Small intestine (tissue), 7 donors: ENCODE measurements at regions not wholly inside any gene's neighbourhood (a gene's known extent, or its start where the extent isn't known, plus 50 kb on each side); places are given as distances from the start of the nearest gene placed in this dataset.
"Not testable (repeated sequence)": the region's sequence is repeated elsewhere in the genome, so short reads cannot be mapped to it uniquely, and the experiment has no call there.

Experiments used
- DNase-seq, 2 donors: peaks; one replicate each; pipeline versions ENCODE4 v3.0.0 to v3.0.0-alpha.2; 2013
- FAIRE-seq: peaks from 2 replicates; lab custom pipeline; 2012; peaks lifted over from hg19 to GRCh38; lab: Jason Lieb, UNC
- H3K27ac ChIP-seq, 3 donors: one replicate each; pipeline ENCODE4 v1.5.1; 2013; ENCODE audit warnings: low read length in 2 of 3, mild to moderate bottlenecking in 2 of 3, control low read depth in 1 of 3, inconsistent platforms in 1 of 3, low read depth in 1 of 3, moderate library complexity in 1 of 3
- H3K27me3 ChIP-seq, 3 donors: one replicate each; pipeline ENCODE4 v1.6.1; 2013; ENCODE audit warnings: low read length in 3 of 3, inconsistent platforms in 1 of 3; ENCODE audit not compliant: control insufficient read depth in 3 of 3, insufficient read depth in 3 of 3
- H3K36me3 ChIP-seq, 3 donors: one replicate each; pipeline ENCODE4 v1.6.1; 2013; ENCODE audit warnings: low read length in 3 of 3, inconsistent platforms in 1 of 3, low read depth in 1 of 3, mild to moderate bottlenecking in 1 of 3, moderate library complexity in 1 of 3; ENCODE audit not compliant: control insufficient read depth in 3 of 3, insufficient read depth in 2 of 3
- H3K4me1 ChIP-seq, 3 donors: one replicate each; pipeline ENCODE4 v1.6.1; 2013; ENCODE audit warnings: low read length in 2 of 3, inconsistent platforms in 1 of 3, low read depth in 1 of 3, mild to moderate bottlenecking in 1 of 3, moderate library complexity in 1 of 3; ENCODE audit not compliant: control insufficient read depth in 3 of 3, insufficient read depth in 2 of 3
- H3K4me3 ChIP-seq, 3 donors: one replicate each; pipeline ENCODE4 v1.5.1; 2013; ENCODE audit warnings: low read length in 3 of 3, control low read depth in 1 of 3, inconsistent platforms in 1 of 3, low read depth in 1 of 3, mild to moderate bottlenecking in 1 of 3, moderate library complexity in 1 of 3
- H3K9me3 ChIP-seq, 2 donors: one replicate each; pipeline ENCODE4 v1.6.1; 2013; ENCODE audit warnings: low read depth in 1 of 2, low read length in 1 of 2; ENCODE audit not compliant: control insufficient read depth in 2 of 2, insufficient read depth in 1 of 2
- WGBS, 3 donors: extraction: QIAGEN DNeasy Blood & Tissue Kit; methylation state at CpG; one replicate each; pipeline ENCODE4 v1.1.7; 2013; 5-methylcytosine and 5-hydroxymethylcytosine counted together
- donor health status: healthy with polysubstance abuse.
- donor health status: control.
- donor health status: control.
- donor health status: Bipolar disorder and iron deficiency.
- donor health status: healthy.

DNA sequence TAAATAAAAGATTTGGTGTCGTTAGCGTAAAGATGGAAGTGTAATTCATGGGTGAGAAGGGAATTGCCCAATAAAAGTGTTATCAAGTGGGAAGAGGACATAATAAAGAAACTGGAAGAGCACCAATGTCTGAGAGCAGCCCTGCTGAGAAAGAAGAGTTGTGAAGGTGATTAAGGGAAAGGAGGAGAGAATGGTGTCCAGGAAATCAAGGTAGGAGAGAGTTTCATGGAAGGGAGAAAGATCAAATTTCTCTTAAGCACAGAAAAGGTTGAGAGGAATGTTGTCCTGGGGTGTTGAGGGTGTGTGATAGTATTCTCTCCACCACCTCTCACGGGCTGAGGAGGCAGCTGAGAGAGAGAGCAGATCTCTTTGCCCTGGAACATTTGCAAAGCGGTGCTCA lies 339.7 kb downstream of the SATB1 start:
- no peaks in the 10 kb centered on the region for H3K36me3 ChIP-seq
- peaks cover 0 to 2% (median 0%) of the 10 kb centered on the region in 3 donors for H3K27me3 ChIP-seq
- no peaks in the 10 kb centered on the region for H3K4me1 ChIP-seq
- FAIRE-seq (no peak), DNase-seq (no peak)
- 37 to 65% (median 56%) methylated on average over 4 of the region's 4 CpGs for WGBS, 3 donors
- H3K9me3 ChIP-seq = no peaks in the 10 kb centered on the region
- H3K4me3 ChIP-seq = no peak overlapping the region
- no peak overlapping the region for H3K27ac ChIP-seq

DNA sequence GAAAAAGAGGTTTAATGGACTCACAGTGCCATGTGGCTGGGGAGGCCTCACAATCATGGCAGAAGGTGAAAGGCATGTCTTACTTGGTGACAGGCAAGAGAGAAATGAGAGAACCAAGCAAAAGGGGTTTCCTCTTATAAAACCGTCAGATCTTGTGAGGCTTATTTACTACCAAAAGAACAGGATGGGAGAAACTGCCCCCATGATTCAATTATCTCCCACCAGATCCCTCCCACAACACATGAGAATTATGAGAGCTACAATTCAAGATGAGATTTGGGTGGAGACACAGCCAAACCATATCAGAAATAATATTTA lies 340.8 kb upstream of the TBC1D5 start:
- H3K9me3 ChIP-seq, H3K36me3 ChIP-seq, FAIRE-seq, H3K4me1 ChIP-seq, H3K4me3 ChIP-seq, H3K27me3 ChIP-seq, H3K27ac ChIP-seq, DNase-seq: not testable (repeated sequence)
- WGBS, 3 donors = 64 to 87% (median 83%) methylated on average over 1 of the region's 1 CpG

DNA sequence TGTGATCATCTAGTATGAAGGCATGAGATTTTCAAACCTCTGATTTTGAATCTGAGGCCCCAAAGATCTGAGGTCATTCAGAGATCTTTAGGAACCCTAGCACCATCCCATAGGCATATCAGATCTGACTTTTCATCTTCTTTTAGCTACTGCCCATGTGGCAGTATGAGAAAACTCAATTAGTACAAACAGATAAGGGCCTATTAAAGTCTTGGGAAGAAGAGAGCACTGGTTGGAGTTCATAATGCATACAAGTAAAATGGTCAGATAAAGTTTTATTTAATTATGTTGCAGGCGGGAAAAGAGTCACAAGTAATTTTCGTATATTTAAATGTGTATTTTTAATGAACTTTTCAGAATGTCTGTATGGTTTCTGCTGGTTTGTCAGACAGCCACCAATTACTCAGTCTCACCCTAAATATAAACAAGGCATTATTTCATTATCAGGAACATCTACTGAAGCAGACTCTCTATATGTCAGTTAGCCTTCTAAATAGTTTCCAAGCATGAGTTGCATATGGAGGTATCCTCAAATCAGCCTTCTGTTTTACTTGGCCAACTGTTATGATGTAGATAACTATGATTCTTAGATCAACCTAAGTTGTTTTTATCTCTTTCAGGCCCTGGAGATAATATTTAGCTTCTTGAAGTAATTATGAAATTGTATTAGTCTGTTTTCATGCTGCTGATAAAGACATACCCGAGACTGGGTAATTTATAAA lies 340.3 kb upstream of the TBC1D5 start:
- 75 to 87% (median 83%) methylated on average over 3 of the region's 3 CpGs for WGBS, 3 donors
- no peak for FAIRE-seq
- H3K9me3 ChIP-seq = no peaks in the 10 kb centered on the region
- no peak overlapping the region for H3K4me3 ChIP-seq
- peaks cover 0 to 2% (median 0%) of the 10 kb centered on the region in 3 donors for H3K27me3 ChIP-seq
- no peak overlapping the region for H3K27ac ChIP-seq
- H3K36me3 ChIP-seq = no peaks in the 10 kb centered on the region
- no peaks in the 10 kb centered on the region for H3K4me1 ChIP-seq
- DNase-seq = no peak

DNA sequence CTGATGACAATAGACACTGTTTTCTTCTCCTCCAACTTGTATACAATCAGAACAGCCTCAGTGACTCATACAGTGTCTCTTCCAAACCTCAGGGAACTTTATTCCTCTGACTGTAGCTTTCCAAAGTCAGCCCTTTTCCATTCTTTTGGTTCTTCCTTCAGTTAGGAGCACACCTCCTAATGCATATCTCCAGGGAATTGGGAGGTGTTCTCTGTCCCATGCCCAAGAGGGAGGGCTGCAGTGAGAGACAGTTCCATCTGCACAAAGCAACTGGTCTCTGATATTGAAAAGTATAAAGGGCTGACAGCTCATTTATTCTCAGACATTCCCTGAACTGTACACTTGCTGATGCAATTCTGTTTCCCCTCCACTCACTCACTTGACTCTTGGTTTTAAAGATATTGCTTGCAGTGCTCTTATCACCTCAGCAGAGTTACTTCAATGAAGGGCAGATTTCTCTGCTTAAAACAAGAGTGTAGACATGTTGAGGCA lies 337.8 kb upstream of the TBC1D5 start:
- Histone ChIP-seq H3K4me1 (no peaks in the 10 kb centered on the region), H3K27me3 (no peaks in the 10 kb centered on the region), H3K36me3 (no peaks in the 10 kb centered on the region), H3K4me3 (no peak overlapping the region), H3K9me3 (no peaks in the 10 kb centered on the region), H3K27ac (no peak overlapping the region)
- FAIRE-seq = no peak
- DNase-seq = no peak

DNA sequence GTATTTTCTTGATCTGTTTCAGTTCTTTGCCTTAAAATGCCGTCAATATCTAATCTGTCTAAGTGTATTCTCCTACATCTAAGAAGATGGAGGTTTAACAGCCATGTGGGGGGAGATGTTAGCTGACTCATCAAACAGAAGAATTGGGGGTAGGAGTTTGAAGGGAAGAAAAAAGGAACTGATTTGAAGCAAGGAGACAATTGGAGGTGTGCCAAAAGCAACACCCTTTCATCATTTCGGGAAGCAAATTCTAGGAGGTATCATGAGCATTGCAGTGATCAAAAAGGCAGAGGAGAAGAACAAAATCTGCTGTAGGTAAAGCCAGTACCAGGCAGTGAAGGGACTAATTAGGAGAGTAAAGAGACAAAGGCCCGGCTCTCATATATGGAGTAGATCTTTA lies 337.3 kb upstream of the TBC1D5 start:
- WGBS, 3 donors = 57 to 59% (median 58%) methylated on average over 3 of the region's 3 CpGs
- FAIRE-seq (no peak), DNase-seq (no peak)
- Histone ChIP-seq H3K4me3 (no peak overlapping the region), H3K36me3 (no peaks in the 10 kb centered on the region), H3K27ac (no peak overlapping the region), H3K9me3 (no peaks in the 10 kb centered on the region), H3K27me3 (no peaks in the 10 kb centered on the region), H3K4me1 (no peaks in the 10 kb centered on the region)

DNA sequence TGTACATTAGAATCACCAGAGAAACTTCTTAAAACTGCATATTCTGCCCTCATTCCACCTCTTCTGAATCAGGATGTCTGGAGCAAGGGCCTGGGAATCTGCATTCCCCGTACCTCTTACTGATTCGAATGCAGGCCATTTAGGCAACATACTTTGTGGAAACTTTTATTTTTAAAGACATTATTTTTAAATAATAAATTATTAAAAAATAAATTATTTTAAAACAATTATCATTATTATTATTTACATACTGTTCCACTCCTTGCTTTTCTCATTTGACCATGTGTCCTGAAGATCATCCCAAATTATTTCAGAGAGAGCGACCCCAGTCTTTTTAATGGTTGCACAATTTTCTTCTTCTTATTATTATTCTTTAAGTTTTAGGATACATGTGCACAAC lies 336.6 kb upstream of the TBC1D5 start:
- FAIRE-seq (no peak), DNase-seq (no peak)
- 91 to 96% (median 94%) methylated on average over 3 of the region's 3 CpGs for WGBS, 3 donors
- no peak overlapping the region for H3K4me3 ChIP-seq
- no peak overlapping the region for H3K27ac ChIP-seq
- H3K9me3 ChIP-seq = no peaks in the 10 kb centered on the region
- no peaks in the 10 kb centered on the region for H3K4me1 ChIP-seq
- no peaks in the 10 kb centered on the region for H3K36me3 ChIP-seq
- H3K27me3 ChIP-seq = no peaks in the 10 kb centered on the region

DNA sequence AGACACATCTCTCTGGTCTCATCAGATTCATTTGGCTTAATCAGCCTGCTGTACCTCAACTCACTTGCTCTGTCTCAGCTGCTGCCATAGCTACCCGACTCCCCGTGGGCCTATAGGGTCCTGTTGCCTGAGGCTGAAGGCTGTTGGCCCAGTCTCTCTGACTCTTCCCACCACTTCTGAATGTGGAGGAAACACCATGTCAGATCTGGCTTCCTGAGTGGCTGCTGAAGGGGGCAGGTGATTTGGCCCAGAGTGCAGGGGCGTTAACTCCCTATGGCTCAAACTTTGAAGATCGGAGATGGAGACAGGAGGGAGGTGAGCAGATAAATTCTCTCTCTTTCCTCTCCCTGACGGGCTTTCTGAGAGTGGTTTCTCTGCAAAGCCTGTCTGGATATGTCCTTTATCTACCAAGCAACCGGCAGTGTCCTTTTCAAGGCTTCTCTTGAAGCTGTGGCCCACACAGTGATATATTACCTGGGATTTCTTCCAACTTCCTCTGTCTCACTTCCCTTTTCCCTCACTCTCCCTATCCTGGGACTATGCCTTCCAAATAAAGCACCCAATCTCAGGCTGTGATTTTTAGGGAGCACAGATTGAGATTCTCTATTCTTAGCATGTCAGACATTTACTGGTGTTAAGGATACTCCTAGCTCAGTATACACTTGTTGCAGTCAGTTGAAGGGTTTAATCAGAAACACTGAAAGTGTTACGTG lies 334.9 kb upstream of the TBC1D5 start:
- DNase-seq = no peak
- WGBS, 3 donors = 58 to 76% (median 62%) methylated on average over 7 of the region's 7 CpGs
- Histone ChIP-seq H3K27me3 (no peaks in the 10 kb centered on the region), H3K9me3 (no peaks in the 10 kb centered on the region), H3K36me3 (no peaks in the 10 kb centered on the region), H3K27ac (no peak overlapping the region), H3K4me3 (no peak overlapping the region), H3K4me1 (no peaks in the 10 kb centered on the region)
- FAIRE-seq = no peak

DNA sequence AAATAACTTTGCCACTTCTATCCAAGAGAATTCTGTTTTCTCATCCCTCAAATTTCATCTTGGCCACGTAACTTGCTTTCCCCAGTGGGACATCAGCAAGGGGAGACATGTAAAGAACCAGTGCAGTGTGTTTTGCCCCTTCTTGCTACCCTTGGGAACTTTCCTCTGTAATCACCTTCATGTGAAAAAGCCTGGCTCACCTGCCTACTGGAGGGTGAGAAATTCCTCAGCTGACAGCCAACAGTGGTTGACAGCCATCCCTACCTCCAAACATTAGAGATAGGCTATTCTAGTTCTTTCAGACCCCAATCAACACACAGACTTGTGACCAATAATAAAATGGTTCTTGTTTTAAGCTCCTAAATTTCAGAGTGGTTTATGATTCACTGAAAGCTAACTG lies 333.9 kb upstream of the TBC1D5 start:
- Histone ChIP-seq H3K4me3 (no peak overlapping the region), H3K9me3 (no peaks in the 10 kb centered on the region), H3K27me3 (no peaks in the 10 kb centered on the region), H3K36me3 (no peaks in the 10 kb centered on the region), H3K27ac (no peak overlapping the region), H3K4me1 (no peaks in the 10 kb centered on the region)
- FAIRE-seq (no peak), DNase-seq (no peak)
- WGBS, 3 donors = 77 to 93% (median 88%) methylated on average over 1 of the region's 1 CpG
